ENCODE measurements at regions not wholly inside any gene's neighbourhood (a gene's known extent, or its start where the extent isn't known, plus 50 kb on each side); places are given as distances from the start of the nearest gene placed in this dataset.
A peak's percentile ranks its signal among the peaks of the same experiment; 100 is the strongest.
"Not testable (repeated sequence)": the region's sequence is repeated elsewhere in the genome, so short reads cannot be mapped to it uniquely, and the experiment has no call there.

GRCh38 chr12:61254225-61254624 is 1006.0 kb upstream of the USP15 start:
- no peak for DNase-seq (ENCODE audit: low read depth)

- not testable (repeated sequence) for DNase-seq (ENCODE audit: low read depth)
Measured at GRCh38 chr12:61264294-61264693, 995.9 kb upstream of the USP15 start.

- no peak for DNase-seq (ENCODE audit: low read depth)
Measured at GRCh38 chr12:61267474-61267873, 992.7 kb upstream of the USP15 start.

GRCh38 chr12:61272441-61272840 is 987.8 kb upstream of the USP15 start:
- no peak for DNase-seq (ENCODE audit: low read depth)

- DNase-seq (ENCODE audit: low read depth), result no peak
Measured at GRCh38 chr12:61282790-61283575, 977.2 kb upstream of the USP15 start.

- no peak for DNase-seq (ENCODE audit: low read depth)
Measured at GRCh38 chr12:61290473-61290872, 969.7 kb upstream of the USP15 start.

GRCh38 chr12:61291647-61292046 is 968.6 kb upstream of the USP15 start:
- no peak for DNase-seq (ENCODE audit: low read depth)

GRCh38 chr12:61294011-61294410 is 966.2 kb upstream of the USP15 start:
- not testable (repeated sequence) for DNase-seq (ENCODE audit: low read depth)

- DNase-seq (ENCODE audit: low read depth), result no peak
Measured at GRCh38 chr12:61301817-61302216, 958.4 kb upstream of the USP15 start.

- DNase-seq (ENCODE audit: low read depth), result no peak
Measured at GRCh38 chr12:61302282-61302681, 957.9 kb upstream of the USP15 start.

- no peak for DNase-seq (ENCODE audit: low read depth)
Measured at GRCh38 chr12:61308220-61308619, 952.0 kb upstream of the USP15 start.

- DNase-seq (ENCODE audit: low read depth), result no peak
Measured at GRCh38 chr12:61311413-61311812, 948.8 kb upstream of the USP15 start.

GRCh38 chr12:61348871-61349270 is 911.3 kb upstream of the USP15 start:
- no peak for DNase-seq (ENCODE audit: low read depth)

GRCh38 chr12:61355105-61355504 is 905.1 kb upstream of the USP15 start:
- DNase-seq (ENCODE audit: low read depth), result no peak

GRCh38 chr12:61356485-61356884 is 903.7 kb upstream of the USP15 start:
- no peak for DNase-seq (ENCODE audit: low read depth)

GRCh38 chr12:61357496-61357895 is 902.7 kb upstream of the USP15 start:
- DNase-seq (ENCODE audit: low read depth), result no peak

GRCh38 chr12:61362037-61362436 is 898.2 kb upstream of the USP15 start:
- no peak for DNase-seq (ENCODE audit: low read depth)

GRCh38 chr12:61365001-61365400 is 895.2 kb upstream of the USP15 start:
- DNase-seq (ENCODE audit: low read depth), result no peak

- no peak for DNase-seq (ENCODE audit: low read depth)
Measured at GRCh38 chr12:61367281-61367785, 892.9 kb upstream of the USP15 start.

GRCh38 chr12:61369241-61369910 is 890.8 kb upstream of the USP15 start:
- DNase-seq (ENCODE audit: low read depth), result peak; percentile 70

GRCh38 chr12:61384511-61384910 is 875.7 kb upstream of the USP15 start:
- no peak for DNase-seq (ENCODE audit: low read depth)

GRCh38 chr12:61385771-61386170 is 874.4 kb upstream of the USP15 start:
- no peak for DNase-seq (ENCODE audit: low read depth)

- no peak for DNase-seq (ENCODE audit: low read depth)
Measured at GRCh38 chr12:61397668-61398067, 862.5 kb upstream of the USP15 start.
